ENCODE measurements at regions not wholly inside any gene's neighbourhood (a gene's known extent, or its start where the extent isn't known, plus 50 kb on each side); places are given as distances from the start of the nearest gene placed in this dataset.

GRCh38 chr13:80284290-80284689 lies 56.6 kb downstream of the SPRY2 start:
- DNase-seq (ENCODE audit: low spot score): no peak
- TF ChIP-seq, protein P1, sequence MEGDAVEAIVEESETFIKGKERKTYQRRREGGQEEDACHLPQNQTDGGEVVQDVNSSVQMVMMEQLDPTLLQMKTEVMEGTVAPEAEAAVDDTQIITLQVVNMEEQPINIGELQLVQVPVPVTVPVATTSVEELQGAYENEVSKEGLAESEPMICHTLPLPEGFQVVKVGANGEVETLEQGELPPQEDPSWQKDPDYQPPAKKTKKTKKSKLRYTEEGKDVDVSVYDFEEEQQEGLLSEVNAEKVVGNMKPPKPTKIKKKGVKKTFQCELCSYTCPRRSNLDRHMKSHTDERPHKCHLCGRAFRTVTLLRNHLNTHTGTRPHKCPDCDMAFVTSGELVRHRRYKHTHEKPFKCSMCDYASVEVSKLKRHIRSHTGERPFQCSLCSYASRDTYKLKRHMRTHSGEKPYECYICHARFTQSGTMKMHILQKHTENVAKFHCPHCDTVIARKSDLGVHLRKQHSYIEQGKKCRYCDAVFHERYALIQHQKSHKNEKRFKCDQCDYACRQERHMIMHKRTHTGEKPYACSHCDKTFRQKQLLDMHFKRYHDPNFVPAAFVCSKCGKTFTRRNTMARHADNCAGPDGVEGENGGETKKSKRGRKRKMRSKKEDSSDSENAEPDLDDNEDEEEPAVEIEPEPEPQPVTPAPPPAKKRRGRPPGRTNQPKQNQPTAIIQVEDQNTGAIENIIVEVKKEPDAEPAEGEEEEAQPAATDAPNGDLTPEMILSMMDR (IDR thresholded peaks at IDR 0.05): no peak
- ATAC-seq (ENCODE audit: low FRiP score): no peak

DNA sequence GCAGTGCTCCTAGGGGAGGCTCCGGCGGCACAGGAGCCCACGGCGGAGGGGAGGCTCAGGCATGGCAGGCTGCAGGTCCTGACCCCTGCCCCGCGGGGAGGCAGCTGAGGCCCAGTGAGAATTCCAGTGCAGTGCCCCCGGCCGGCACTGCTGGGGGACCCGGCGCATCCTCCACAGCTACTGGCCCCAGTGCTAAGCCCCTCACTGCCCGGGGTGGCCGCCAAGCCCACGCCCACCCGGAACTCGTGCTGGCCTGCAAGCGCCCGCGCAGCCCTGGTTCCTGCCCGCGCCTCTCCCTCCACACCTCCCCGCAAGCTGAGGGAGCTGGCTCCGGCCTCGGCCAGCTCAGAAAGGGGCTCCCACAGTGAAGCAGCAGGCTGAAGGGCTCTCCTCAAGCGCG lies 62.2 kb downstream of the SPRY2 start:
- ATAC-seq (ENCODE audit: low FRiP score): no peak
- no peak for DNase-seq (ENCODE audit: low spot score)
- TF ChIP-seq, protein P1 (IDR thresholded peaks at IDR 0.05): no peak

GRCh38 chr13:80276371-80277289 lies 64.3 kb downstream of the SPRY2 start:
- TF ChIP-seq, protein P1 (IDR thresholded peaks at IDR 0.05): no peak
- ATAC-seq (ENCODE audit: low FRiP score) (no peak), DNase-seq (ENCODE audit: low spot score) (no peak)

GRCh38 chr13:80274643-80275042 lies 66.3 kb downstream of the SPRY2 start:
- ATAC-seq (ENCODE audit: low FRiP score) (no peak), DNase-seq (ENCODE audit: low spot score) (no peak)
- TF ChIP-seq, protein P1 (IDR thresholded peaks at IDR 0.05): no peak

DNA sequence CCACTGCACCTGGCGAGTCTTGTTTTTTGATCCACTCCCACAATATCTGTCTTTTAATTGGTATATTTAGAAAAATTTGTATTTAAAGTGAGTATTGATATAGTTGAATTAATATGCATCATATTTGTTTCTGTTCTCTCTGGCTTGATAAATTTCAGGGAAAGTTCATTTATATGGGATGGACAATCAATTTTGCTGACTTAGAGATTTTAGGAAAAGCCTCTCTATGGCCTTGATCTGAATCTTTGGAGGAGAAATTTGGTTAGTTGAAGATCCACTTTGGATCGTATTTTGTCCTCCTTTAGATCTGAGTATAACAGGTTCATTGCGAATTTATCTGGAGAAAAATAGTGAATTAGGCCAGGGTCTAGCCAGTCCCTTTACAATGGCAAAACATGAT lies 67.2 kb downstream of the SPRY2 start:
- TF ChIP-seq, protein P1 (IDR thresholded peaks at IDR 0.05): no peak
- DNase-seq (ENCODE audit: low spot score): no peak
- no peak for ATAC-seq (ENCODE audit: low FRiP score)

DNA sequence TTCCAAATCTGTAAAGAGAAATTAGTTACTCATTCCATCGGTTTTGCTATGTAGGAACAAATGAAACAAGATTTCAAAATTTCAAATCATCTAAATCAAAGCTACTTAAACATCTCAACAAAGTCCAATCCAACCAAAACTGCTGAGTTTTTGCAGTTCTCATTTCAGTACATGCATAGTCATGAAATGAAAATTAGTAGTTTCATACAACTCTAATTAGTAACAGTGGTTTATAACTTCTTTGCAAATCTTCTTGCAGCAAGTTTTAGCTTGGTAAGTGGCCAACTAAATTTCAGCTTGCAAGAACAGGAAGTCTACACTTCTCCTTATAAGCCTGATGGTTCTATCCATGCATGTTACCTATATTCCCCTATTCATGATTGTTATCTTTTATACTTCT lies 75.6 kb downstream of the SPRY2 start:
- TF ChIP-seq, protein P1 (IDR thresholded peaks at IDR 0.05): no peak
- DNase-seq (ENCODE audit: low spot score) (no peak), ATAC-seq (ENCODE audit: low FRiP score) (no peak)

All from omental fat pad (tissue), 3 donors.